Progenitor cell of endocrine pancreas (in vitro differentiated cells): ENCODE measurements at regions not wholly inside any gene's neighbourhood (a gene's known extent, or its start where the extent isn't known, plus 50 kb on each side); places are given as distances from the start of the nearest gene placed in this dataset.

Experiments used
- DNase-seq: peaks from one replicate; pipeline ENCODE4 v3.0.0; 2021; ENCODE audit warnings: low spot score; ENCODE audit not compliant: unreplicated experiment
- H3K27ac Mint-ChIP-seq: 2 replicates; pipeline ENCODE4 v1.8.0; 2021; ENCODE audit warnings: mild to moderate bottlenecking, moderate library complexity, mixed read lengths
- H3K27me3 Mint-ChIP-seq: 2 replicates; pipeline ENCODE4 v1.8.0; 2021; ENCODE audit warnings: mixed read lengths
- H3K36me3 Mint-ChIP-seq: 2 replicates; pipeline ENCODE4 v1.8.0; 2022; ENCODE audit warnings: mixed read lengths; ENCODE audit not compliant: insufficient read depth
- H3K4me1 Mint-ChIP-seq: 2 replicates; pipeline ENCODE4 v1.8.0; 2021; ENCODE audit warnings: low read depth, mixed read lengths
- H3K4me3 Mint-ChIP-seq: 2 replicates; pipeline ENCODE4 v1.8.0; 2021; ENCODE audit warnings: low read depth, mild to moderate bottlenecking, moderate library complexity, mixed read lengths
- H3K9me3 Mint-ChIP-seq: 2 replicates; pipeline ENCODE4 v1.8.0; 2021; ENCODE audit warnings: low read depth, mixed read lengths
- TF ChIP-seq, protein P1 (sequence below): fragments of 200-600 bp; sonication (generic); IDR thresholded peaks from one replicate; pipeline ENCODE4 v1.5.0; 2021; ENCODE audit warnings: antibody characterized with exemption, mild to moderate bottlenecking; ENCODE audit not compliant: unreplicated experiment

DNA sequence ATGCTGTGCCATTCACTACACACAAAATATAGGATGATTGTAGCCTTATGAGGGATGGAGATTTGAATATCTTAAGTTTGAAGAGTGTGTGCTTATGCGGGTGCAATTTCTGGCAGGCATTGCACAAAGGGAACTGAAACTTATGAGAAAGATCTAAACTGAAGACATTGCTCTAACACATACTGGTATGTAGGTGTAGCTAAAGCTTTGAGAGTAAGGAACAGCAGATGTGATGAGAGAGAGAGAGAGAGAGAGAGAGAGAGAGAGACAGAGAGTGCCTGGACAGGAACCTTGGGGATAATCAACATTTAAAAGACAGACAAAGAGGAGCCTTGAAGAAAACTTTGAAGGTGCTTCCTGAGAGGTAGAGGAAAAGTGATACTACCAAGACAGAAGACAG is 379.7 kb downstream of the SPRY1 start:
- H3K4me3 Mint-ChIP-seq = no peak overlapping the region
- H3K4me1 Mint-ChIP-seq = no peaks in the 10 kb centered on the region
- H3K36me3 Mint-ChIP-seq = no peaks in the 10 kb centered on the region
- H3K9me3 Mint-ChIP-seq = peaks cover 5% of the 10 kb centered on the region
- no peak overlapping the region for H3K27ac Mint-ChIP-seq
- TF ChIP-seq, protein P1, sequence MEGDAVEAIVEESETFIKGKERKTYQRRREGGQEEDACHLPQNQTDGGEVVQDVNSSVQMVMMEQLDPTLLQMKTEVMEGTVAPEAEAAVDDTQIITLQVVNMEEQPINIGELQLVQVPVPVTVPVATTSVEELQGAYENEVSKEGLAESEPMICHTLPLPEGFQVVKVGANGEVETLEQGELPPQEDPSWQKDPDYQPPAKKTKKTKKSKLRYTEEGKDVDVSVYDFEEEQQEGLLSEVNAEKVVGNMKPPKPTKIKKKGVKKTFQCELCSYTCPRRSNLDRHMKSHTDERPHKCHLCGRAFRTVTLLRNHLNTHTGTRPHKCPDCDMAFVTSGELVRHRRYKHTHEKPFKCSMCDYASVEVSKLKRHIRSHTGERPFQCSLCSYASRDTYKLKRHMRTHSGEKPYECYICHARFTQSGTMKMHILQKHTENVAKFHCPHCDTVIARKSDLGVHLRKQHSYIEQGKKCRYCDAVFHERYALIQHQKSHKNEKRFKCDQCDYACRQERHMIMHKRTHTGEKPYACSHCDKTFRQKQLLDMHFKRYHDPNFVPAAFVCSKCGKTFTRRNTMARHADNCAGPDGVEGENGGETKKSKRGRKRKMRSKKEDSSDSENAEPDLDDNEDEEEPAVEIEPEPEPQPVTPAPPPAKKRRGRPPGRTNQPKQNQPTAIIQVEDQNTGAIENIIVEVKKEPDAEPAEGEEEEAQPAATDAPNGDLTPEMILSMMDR = no peak
- H3K27me3 Mint-ChIP-seq = no peaks in the 10 kb centered on the region
- no peak for DNase-seq

DNA sequence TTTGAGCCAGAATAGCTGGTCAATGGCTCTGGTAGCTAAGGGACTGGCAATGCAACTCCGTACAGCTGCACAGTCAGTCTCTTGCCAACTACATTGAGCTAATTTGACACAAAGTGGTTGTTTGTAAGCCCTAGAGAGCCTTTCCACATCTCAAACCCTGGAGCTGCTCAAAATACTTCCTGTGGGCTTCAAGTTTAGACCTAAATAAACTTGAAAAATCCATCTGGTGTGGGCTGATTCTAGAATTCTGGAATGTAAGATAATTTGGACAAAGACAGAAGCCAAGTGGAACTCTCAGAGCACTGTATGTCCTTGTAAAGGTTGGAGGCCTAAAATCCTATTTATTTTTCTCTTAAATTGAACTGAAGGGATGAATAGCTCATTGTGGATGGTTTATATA is 380.8 kb downstream of the SPRY1 start:
- DNase-seq = no peak
- H3K4me1 Mint-ChIP-seq = no peaks in the 10 kb centered on the region
- no peak overlapping the region for H3K27ac Mint-ChIP-seq
- H3K9me3 Mint-ChIP-seq = peaks cover 5% of the 10 kb centered on the region
- TF ChIP-seq, protein P1 = no peak
- no peak overlapping the region for H3K4me3 Mint-ChIP-seq
- no peaks in the 10 kb centered on the region for H3K36me3 Mint-ChIP-seq
- no peaks in the 10 kb centered on the region for H3K27me3 Mint-ChIP-seq

DNA sequence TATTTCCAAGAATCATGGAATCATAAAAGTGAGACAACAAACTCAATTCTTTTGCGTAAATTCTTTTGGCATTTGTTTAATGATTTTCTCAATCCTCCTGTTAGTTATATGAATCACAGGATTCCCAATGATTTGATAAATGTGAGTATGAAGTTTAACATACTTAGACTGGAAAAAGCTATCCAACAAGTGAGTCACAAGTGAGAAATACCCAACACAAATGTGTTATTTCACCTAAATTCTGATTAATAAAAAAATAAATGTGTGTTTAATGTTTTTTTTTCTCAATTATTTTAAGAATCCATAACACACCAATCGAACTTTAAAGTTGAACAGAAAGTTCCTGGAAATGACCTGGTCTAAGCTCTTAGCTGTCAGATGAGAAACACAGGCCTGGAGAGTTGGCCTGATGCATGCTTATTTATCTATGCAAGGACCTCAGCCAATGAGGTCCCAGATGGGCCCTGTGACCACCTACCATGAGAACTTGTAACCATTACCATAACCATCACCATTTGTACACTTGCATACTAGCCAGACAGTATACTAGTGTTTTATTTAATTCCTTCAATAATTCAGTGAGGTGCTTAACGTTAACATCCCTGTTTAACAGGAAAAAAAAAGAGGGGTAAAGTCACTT is 386.7 kb downstream of the SPRY1 start:
- H3K9me3 Mint-ChIP-seq = peaks cover 5% of the 10 kb centered on the region
- no peak for DNase-seq
- H3K27ac Mint-ChIP-seq = no peak overlapping the region
- TF ChIP-seq, protein P1 = no peak
- H3K36me3 Mint-ChIP-seq = no peaks in the 10 kb centered on the region
- H3K4me1 Mint-ChIP-seq = no peaks in the 10 kb centered on the region
- H3K4me3 Mint-ChIP-seq = no peak overlapping the region
- no peaks in the 10 kb centered on the region for H3K27me3 Mint-ChIP-seq

DNA sequence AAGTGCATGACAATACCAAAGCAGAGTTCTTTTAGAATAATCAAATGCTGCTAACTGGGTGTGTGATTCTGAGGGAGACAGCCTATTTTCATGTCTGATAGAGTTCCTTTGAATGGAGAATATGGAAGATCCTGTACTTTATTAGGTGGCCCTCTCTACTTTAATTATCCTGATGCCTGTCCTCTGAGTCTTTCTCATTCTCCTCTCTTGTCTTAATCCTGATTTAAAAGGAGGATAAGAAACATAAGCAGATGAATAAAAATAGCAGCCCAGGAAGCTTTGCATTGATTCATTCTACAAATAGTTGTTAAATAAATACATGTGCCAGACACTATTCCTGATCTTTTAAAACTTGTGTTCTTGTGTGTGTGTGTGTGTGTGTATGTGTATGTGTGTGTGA is 387.3 kb downstream of the SPRY1 start:
- no peak for DNase-seq
- H3K36me3 Mint-ChIP-seq = no peaks in the 10 kb centered on the region
- no peaks in the 10 kb centered on the region for H3K4me1 Mint-ChIP-seq
- H3K27me3 Mint-ChIP-seq = no peaks in the 10 kb centered on the region
- H3K9me3 Mint-ChIP-seq = peaks cover 2% of the 10 kb centered on the region
- TF ChIP-seq, protein P1 = no peak
- no peak overlapping the region for H3K27ac Mint-ChIP-seq
- no peak overlapping the region for H3K4me3 Mint-ChIP-seq

DNA sequence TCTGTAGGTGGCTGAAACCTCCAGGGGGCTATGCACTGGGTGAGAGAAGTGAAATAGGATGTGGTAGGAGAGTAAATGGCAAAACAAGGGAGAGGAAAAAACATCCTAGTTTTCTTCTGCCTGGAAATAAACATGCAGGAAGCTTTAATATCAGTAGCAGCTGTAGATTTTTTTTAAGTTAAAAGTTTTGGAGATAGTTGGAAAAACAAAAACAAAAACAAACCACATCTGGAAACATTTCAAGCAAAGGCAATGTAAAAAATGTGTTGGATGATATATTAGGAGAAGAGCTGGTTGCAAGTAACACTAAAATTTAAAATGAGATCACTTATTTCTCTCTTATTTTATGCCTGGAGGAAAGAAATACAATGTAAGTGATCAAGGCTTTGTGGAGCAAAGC is 388.0 kb downstream of the SPRY1 start:
- Mint-ChIP-seq H3K27me3 (no peaks in the 10 kb centered on the region), H3K27ac (no peak overlapping the region), H3K9me3 (peaks cover 2% of the 10 kb centered on the region), H3K4me3 (no peak overlapping the region), H3K4me1 (no peaks in the 10 kb centered on the region), H3K36me3 (no peaks in the 10 kb centered on the region)
- TF ChIP-seq, protein P1 = no peak
- DNase-seq = no peak
